MM.1S (cell line): ENCODE measurements at regions not wholly inside any gene's neighbourhood (a gene's known extent, or its start where the extent isn't known, plus 50 kb on each side); places are given as distances from the start of the nearest gene placed in this dataset.

Experiments used
- EZH2 ChIP-seq: fragments of 300-600 bp; sonication (generic); optimal IDR thresholded peaks from 2 replicates; pipeline ENCODE3; 2017; ENCODE audit warnings: low read depth, mild to moderate bottlenecking, antibody characterized with exemption, low read length, mixed read lengths
- EZH2phosphoT487 ChIP-seq: fragments of 300-600 bp; sonication (generic); IDR thresholded peaks from 2 replicates; pipeline ENCODE4 v1.6.1; 2018; ENCODE audit warnings: antibody characterized with exemption, low read length
- TF ChIP-seq, protein P1 (sequence below): fragments of 300-600 bp; sonication (generic); IDR thresholded peaks from 2 replicates; pipeline ENCODE4 v1.5.1; 2016; ENCODE audit warnings: antibody characterized with exemption, low read length, mixed read lengths

DNA sequence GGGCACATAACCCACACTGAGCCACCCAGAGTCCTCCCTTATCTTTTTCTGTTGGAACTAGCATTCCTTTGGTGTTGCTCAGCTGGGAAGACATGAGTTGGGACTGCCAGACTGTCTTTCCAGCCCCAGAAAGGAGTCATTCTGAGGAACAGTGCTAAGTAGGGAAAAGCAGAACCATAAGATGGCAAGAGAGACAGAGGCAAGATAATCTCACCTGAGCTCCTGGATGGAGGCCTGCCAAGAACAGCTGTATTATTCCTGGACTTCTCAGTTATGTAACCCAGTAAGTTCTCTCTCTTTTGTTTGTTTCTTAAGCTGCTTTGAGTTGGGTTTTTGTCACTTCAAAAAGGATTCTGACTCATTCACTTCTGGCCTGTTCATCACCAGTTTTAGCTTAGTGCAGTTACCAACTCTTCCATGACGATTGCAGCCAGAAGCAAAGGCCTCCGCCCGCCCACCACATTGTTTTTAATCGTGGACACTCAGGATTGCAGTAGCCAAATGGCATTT lies 134.4 kb downstream of the OMA1 start:
- no peak for TF ChIP-seq EZH2
- TF ChIP-seq EZH2phosphoT487: no peak
- TF ChIP-seq, protein P1, sequence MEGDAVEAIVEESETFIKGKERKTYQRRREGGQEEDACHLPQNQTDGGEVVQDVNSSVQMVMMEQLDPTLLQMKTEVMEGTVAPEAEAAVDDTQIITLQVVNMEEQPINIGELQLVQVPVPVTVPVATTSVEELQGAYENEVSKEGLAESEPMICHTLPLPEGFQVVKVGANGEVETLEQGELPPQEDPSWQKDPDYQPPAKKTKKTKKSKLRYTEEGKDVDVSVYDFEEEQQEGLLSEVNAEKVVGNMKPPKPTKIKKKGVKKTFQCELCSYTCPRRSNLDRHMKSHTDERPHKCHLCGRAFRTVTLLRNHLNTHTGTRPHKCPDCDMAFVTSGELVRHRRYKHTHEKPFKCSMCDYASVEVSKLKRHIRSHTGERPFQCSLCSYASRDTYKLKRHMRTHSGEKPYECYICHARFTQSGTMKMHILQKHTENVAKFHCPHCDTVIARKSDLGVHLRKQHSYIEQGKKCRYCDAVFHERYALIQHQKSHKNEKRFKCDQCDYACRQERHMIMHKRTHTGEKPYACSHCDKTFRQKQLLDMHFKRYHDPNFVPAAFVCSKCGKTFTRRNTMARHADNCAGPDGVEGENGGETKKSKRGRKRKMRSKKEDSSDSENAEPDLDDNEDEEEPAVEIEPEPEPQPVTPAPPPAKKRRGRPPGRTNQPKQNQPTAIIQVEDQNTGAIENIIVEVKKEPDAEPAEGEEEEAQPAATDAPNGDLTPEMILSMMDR: no peak
